Keratinocyte (primary cell): ENCODE measurements at regions not wholly inside any gene's neighbourhood (a gene's known extent, or its start where the extent isn't known, plus 50 kb on each side); places are given as distances from the start of the nearest gene placed in this dataset.

ENCODE experiments used
- DNase-seq: peaks from one replicate; pipeline ENCODE4 v3.0.0-alpha.2; 2011; ENCODE audit warnings: low read depth, missing footprints, low spot score
- FAIRE-seq: peaks from 2 replicates; lab custom pipeline; 2011; peaks lifted over from hg19 to GRCh38; lab: Jason Lieb, UNC
- H2AFZ ChIP-seq: 2 replicates; pipeline ENCODE4 v1.6.0; 2012; ENCODE audit warnings: low read length, control low read depth, inconsistent platforms; ENCODE audit not compliant: control insufficient read depth
- H3K27ac ChIP-seq: 2 replicates; pipeline ENCODE4 v1.5.1; 2011; ENCODE audit warnings: low read length; ENCODE audit not compliant: control insufficient read depth, insufficient read depth
- H3K27me3 ChIP-seq: 3 replicates; pipeline ENCODE4 v1.6.0; 2011; ENCODE audit warnings: low read length; ENCODE audit not compliant: control insufficient read depth, insufficient read depth; ENCODE audit errors: extremely low read depth
- H3K36me3 ChIP-seq, 2 experiments: 2 replicates in 1 of 2; 3 replicates in 1 of 2; pipeline ENCODE4 v1.5.1; 2011; ENCODE audit warnings: low read length in 2 of 2, mild to moderate bottlenecking in 1 of 2; ENCODE audit not compliant: control insufficient read depth in 2 of 2, insufficient read depth in 2 of 2; ENCODE audit errors: extremely low read depth in 1 of 2
- H3K4me1 ChIP-seq: 3 replicates; pipeline ENCODE4 v1.5.1; 2011; ENCODE audit warnings: low read length; ENCODE audit not compliant: control insufficient read depth, insufficient read depth; ENCODE audit errors: extremely low read depth
- H3K4me2 ChIP-seq: 3 replicates; pipeline ENCODE4 v1.6.0; 2011; ENCODE audit warnings: low read depth, low read length; ENCODE audit not compliant: control insufficient read depth, insufficient read depth; ENCODE audit errors: extremely low read depth
- H3K4me3 ChIP-seq, 3 experiments: fragments of 200-600 bp in 1 of 3; sonication (generic) in 1 of 3; 2 replicates in 2 of 3; 3 replicates in 1 of 3; pipeline ENCODE4 v1.5.1; 2011 to 2016; ENCODE audit warnings: low read length in 3 of 3, mild to moderate bottlenecking in 3 of 3, control low read depth in 2 of 3, inconsistent platforms in 1 of 3, low read depth in 1 of 3, mixed read lengths in 1 of 3, mixed run types in 1 of 3, moderate library complexity in 1 of 3; ENCODE audit not compliant: control insufficient read depth in 2 of 3, insufficient read depth in 2 of 3; ENCODE audit errors: extremely low read depth in 1 of 3
- H3K79me2 ChIP-seq: 2 replicates; pipeline ENCODE4 v1.6.0; 2012; ENCODE audit warnings: low read length; ENCODE audit not compliant: control insufficient read depth, insufficient read depth
- H3K9ac ChIP-seq: 3 replicates; pipeline ENCODE4 v1.6.0; 2011; ENCODE audit warnings: low read length; ENCODE audit not compliant: control insufficient read depth, insufficient read depth; ENCODE audit errors: extremely low read depth
- H3K9me1 ChIP-seq: 3 replicates; pipeline ENCODE4 v1.6.0; 2011; ENCODE audit warnings: low read length; ENCODE audit not compliant: control insufficient read depth, insufficient read depth; ENCODE audit errors: extremely low read depth
- H3K9me3 ChIP-seq: 2 replicates; pipeline ENCODE4 v1.5.1; 2012; ENCODE audit warnings: low read depth, low read length; ENCODE audit not compliant: control insufficient read depth
- H4K20me1 ChIP-seq: 3 replicates; pipeline ENCODE4 v1.6.0; 2011; ENCODE audit warnings: low read length; ENCODE audit not compliant: control insufficient read depth, insufficient read depth; ENCODE audit errors: extremely low read depth
- CTCF ChIP-seq, 3 experiments: IDR thresholded peaks in 1 of 3; conservative IDR thresholded peaks in 1 of 3; optimal IDR thresholded peaks in 1 of 3; 2 replicates in 2 of 3; 3 replicates in 1 of 3; pipeline versions ENCODE3 to v1.5.1; 2011; ENCODE audit warnings: low read length in 3 of 3, mild to moderate bottlenecking in 3 of 3, moderate library complexity in 2 of 3, control low read depth in 1 of 3, inconsistent platforms in 1 of 3; ENCODE audit not compliant: insufficient read depth in 2 of 3; ENCODE audit errors: extremely low read depth in 1 of 3
- EZH2 ChIP-seq: IDR thresholded peaks from one replicate; pipeline ENCODE4 v1.6.1; 2012; ENCODE audit warnings: inconsistent platforms, mild to moderate bottlenecking, low read length, moderate library complexity
- dilution Hi-C: fragments of 300-500 bp; cut with MboI; formaldehyde crosslinking; loops from one replicate; pipeline ENCODE4 v1.7.0; 2020; ENCODE audit warnings: low sequenced_read_pairs; ENCODE audit not compliant: extremely low pct_ligation_motif_present

DNA sequence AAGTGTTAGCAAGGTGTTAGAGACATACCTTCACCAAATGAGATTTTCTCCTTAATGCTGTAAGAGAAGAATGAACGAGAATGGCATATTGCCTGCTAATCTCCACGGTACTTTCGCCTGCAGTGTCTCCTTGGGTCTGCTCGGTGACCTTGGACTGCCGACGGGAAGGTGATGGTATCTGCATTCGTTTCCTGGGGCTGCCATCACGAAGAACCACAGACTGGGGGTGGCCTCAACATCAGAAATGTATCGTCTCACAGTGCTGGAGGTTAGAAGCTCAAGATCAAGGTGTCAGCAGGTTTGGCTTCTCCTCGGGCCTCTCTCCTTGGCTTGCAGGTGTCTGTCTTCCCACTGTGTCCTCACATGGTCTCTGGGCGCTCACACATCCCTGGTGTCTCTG is 86.3 kb upstream of the TNRC6C start:
- FAIRE-seq (no peak), DNase-seq (no peak)
- no peak overlapping the region for H3K27ac ChIP-seq
- no peak overlapping the region for H3K4me2 ChIP-seq
- H3K9me3 ChIP-seq: no peaks in the 10 kb centered on the region
- H4K20me1 ChIP-seq: no peaks in the 10 kb centered on the region
- no peaks in the 10 kb centered on the region for H3K9me1 ChIP-seq
- dilution Hi-C loops: no loop called here
- no peak for TF ChIP-seq CTCF (optimal IDR thresholded peaks at IDR 0.05 in 1 of 3, IDR thresholded peaks at IDR 0.05 in 1 of 3, conservative IDR thresholded peaks at IDR 0.05 in 1 of 3; ENCODE audit: extremely low read depth in 1 of 3, insufficient read depth in 2 of 3, low read length in 3 of 3)
- TF ChIP-seq EZH2: no peak
- no peaks in the 10 kb centered on the region for H3K79me2 ChIP-seq
- no peak overlapping the region for H3K9ac ChIP-seq
- no peaks in the 10 kb centered on the region for H3K27me3 ChIP-seq
- H2AFZ ChIP-seq: no peak overlapping the region
- no peaks in the 10 kb centered on the region for H3K4me1 ChIP-seq
- H3K4me3 ChIP-seq: no peak overlapping the region
- H3K36me3 ChIP-seq: no peaks in the 10 kb centered on the region

- Histone ChIP-seq H3K4me2 (no peak overlapping the region), H3K4me3 (no peak overlapping the region), H4K20me1 (no peaks in the 10 kb centered on the region), H2AFZ (no peak overlapping the region), H3K9me3 (no peaks in the 10 kb centered on the region), H3K27ac (no peak overlapping the region), H3K27me3 (no peaks in the 10 kb centered on the region), H3K9ac (no peak overlapping the region), H3K79me2 (no peaks in the 10 kb centered on the region), H3K9me1 (no peaks in the 10 kb centered on the region), H3K36me3 (no peaks in the 10 kb centered on the region), H3K4me1 (no peaks in the 10 kb centered on the region)
- TF ChIP-seq EZH2 (no peak), CTCF (optimal IDR thresholded peaks at IDR 0.05 in 1 of 3, IDR thresholded peaks at IDR 0.05 in 1 of 3, conservative IDR thresholded peaks at IDR 0.05 in 1 of 3; ENCODE audit: extremely low read depth in 1 of 3, insufficient read depth in 2 of 3, low read length in 3 of 3) (no peak)
- FAIRE-seq: no peak
- dilution Hi-C loops: no loop called here
- DNase-seq: no peak
Observed at GRCh38 chr17:77872714-77873499, 85.6 kb upstream of the TNRC6C start.
